ENCODE measurements at regions not wholly inside any gene's neighbourhood (a gene's known extent, or its start where the extent isn't known, plus 50 kb on each side); places are given as distances from the start of the nearest gene placed in this dataset.
"Not testable (repeated sequence)": the region's sequence is repeated elsewhere in the genome, so short reads cannot be mapped to it uniquely, and the experiment has no call there.

DNA sequence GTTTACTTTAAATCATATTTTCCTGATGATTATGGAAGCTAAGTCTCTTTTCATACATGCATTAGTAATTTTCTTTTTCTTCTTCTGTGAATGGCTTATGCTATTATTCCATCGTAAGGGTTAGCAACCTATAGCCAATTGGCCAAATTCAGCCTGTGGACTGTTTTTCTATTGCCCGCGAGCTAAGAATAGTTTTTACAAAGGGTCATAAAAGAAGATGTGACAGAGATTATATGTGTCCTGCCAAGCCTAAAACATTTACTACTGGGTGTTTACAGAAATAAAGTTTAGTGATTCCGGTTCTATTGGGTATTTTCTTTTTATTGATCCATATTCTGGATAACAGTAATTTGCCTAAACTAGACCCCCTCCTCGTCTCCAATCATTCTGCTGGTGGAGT lies 268.8 kb upstream of the DIO3 start:
- no peak for DNase-seq

DNA sequence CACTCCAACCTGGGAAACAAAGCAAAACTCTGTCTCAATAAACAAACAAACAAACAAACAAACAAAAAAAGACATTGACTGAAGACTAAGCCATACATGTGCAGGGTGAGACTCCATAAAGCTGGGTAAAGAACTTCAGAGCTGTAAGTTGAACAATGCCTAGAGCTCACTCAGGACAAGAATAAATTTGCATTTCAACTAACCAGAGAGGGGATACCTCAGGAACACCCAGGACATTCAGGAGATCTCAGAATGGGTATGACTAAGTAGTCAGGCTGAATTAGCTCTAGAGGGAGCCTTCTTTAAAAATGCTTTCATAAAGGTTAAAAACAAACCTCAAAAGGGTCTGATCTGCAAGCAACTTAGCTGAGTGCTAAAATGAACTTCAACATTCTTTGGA lies 267.7 kb upstream of the DIO3 start:
- no peak for DNase-seq

DNA sequence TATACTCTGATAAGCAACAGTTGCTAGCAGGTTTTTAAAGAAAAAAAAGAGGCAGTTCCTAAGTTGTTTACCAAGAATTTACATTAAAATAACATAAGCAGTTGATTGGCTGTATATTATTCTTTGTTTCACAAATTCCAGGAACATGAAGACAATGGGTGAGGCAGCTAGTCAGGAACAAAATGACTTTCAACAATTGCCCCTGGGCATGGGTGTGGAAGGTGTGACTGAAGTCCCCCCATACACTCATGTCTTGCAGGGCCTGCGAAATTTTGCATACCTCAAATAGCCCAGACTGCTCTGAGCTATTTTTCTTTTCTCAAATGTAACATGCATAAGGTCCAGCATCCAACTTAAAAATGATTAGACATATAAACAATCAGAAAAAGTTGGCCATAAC lies 267.2 kb upstream of the DIO3 start:
- DNase-seq, result no peak

DNA sequence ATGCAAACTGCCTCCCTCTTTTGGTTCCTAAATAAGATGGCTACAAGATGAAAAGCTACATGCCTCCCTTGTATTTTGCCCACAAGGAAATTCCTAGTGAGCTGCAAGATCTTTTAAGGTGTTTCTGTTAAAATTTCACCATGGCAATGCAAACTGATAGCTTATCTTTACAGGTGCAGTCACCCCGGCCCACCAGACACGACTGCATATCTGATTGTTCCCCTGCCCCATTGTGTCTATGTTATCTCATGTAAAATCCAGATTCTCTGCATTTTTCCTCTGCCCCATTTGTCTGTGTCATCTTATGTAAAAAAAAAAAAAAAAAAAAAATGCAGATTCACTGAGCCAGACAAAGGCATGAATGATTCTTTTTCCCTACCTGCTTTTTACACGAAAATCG lies 261.5 kb upstream of the DIO3 start:
- not testable (repeated sequence) for DNase-seq

DNA sequence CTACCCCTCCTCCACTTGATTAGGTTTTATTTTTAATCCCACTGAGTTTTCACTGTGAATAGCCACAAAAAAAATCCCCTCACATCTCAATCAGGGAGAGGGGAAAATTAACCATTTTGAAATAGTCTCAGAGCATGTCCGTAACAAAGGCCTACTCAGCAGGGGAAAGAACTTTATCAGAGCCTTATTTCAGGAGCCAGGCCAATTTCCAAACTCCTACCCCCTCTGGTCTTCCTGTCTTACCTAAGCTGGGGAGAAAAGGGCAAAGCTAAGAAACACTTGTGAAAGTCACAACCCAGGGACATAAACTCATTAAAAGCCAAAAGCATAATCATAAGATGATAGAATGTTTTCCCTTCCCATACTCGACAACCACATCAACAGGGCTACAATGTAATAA lies 260.3 kb upstream of the DIO3 start:
- no peak for DNase-seq

DNA sequence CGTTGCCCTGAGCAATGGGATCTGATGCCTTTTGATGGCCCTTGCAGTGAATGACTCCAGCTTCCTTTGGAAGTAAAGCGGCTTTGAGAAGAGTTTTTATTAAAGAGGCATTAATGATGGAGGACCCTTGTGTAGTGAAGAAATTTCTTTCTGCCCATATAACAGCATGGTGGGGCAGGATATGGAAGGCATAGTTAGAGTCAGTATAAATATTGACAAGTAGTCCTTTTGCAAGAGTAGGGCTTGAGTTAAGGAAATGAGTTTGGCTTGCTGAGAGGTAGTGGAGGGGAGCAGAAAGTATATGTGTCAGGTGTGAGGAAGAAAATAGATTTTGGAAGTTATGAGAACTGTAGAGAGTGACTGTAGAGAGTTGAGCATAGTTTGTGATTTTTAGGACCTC lies 254.1 kb upstream of the DIO3 start:
- not testable (repeated sequence) for DNase-seq

DNA sequence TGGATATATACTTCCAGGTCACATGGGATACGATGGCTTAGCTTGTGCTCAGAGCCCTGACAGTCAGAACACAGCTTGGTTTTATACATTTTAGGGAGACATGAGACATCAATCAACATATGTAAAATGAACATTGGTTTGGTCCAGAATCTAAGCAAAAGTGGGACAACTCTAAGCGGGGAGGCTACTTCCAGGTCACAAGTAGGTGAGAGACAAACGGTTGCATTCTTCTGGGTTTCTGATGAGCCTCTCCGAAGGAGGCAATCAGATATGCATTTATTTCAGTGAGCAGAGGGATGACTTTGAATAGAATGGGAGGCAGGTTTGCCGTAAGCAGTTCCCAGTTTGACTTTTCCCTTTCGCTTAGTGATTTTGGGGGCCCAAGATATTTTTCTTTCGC lies 250.1 kb upstream of the DIO3 start:
- not testable (repeated sequence) for DNase-seq

DNA sequence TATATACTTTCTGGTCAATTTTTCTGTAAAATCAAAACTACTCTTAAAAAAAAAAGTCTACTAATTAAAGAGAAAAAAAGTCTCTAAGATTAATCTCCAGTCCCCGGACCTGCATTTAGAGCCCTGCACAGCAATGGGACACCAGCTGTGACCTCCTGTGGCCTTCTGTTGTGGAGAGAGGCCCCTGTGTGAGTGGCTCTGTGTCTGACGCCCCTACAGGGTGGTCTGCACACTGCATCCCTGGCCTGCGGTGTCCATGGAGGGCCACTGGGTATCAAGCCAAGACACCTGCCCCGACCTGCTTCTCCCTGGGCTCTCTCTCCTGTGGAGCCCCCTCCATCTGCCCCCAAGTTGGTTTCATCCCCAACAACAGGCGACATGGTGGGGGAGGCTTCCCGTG lies 248.0 kb upstream of the DIO3 start:
- DNase-seq, result no peak

DNA sequence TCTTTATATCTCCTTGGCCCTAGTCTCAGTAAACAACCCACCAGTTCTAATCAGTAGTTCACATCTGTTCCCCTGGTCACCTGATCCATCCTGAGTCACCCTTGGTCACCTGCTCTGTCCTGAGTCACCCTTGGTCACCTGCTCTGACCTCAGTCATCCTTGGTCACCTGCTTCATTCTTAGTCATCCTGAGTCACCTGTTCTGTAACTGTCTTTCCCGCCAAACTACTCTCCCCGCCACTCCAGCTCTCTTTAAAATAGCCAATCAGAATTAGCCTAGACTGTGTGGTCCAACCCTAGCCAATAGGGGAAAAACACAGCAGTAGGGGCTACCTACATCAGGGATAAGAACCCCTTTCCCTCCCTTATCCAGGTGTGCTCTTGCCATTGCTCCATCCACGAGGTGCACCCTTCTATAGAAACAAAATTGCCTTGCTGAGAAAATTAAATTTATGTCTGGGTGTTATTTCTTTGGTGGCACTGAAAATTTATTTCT lies 245.4 kb upstream of the DIO3 start:
- no peak for DNase-seq

DNA sequence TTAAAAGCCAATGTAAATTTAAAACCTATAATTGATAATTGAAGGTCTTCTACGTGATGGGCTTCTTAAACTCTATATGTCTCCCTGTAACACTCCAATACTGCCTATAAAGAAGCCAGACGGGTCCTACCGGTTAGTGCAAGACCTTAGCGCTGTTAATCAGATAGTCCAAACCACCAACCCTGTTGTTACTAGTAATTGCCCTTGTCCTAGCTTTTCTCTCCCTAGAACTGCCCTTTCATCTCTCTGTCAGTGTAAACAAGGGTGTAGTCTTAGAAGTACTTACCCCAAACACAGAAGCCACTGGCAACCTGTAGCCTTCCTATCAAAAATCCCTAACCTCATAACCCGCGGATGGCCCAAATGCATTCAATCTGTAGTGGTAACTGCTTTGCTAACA lies 243.0 kb upstream of the DIO3 start:
- no peak for DNase-seq

DNA sequence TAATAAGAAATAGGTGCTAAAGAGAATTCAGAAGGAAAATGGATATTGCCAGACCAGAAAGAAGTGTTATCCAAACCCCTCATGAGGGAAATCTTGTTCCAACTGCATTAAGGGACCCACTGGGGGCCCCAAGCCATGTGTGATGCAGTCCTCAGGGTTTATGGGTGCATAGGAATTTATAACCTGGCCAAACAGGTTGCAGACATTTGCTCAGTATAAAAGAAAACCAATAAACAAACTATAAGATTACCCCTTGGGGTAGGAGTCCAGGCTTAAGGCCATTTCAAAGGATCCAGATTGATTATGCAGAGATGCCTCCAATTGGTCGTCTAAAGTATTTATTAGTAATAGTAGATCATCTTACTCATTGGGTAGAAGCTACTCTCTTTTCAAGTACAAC lies 240.9 kb upstream of the DIO3 start:
- DNase-seq, result no peak

DNA sequence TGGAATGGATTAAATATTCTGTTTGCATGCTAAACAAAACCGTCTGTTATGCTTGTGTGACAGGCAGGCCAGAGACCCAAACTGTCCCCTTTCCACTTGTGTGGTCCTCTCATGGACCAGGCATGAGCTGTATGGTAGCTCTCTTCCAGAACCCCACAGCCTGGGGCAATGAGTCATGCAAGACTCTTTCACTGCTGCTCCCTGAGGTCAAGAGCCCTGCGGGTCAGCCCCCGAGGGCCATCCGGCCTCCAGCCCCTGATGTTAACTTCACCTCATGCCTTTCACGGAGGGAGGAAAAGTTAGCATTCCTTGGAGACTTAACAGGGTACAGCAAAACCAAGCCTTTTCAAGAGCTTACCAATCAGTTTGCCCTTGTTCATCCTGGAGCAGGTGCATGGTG lies 239.1 kb upstream of the DIO3 start:
- DNase-seq, result no peak

DNA sequence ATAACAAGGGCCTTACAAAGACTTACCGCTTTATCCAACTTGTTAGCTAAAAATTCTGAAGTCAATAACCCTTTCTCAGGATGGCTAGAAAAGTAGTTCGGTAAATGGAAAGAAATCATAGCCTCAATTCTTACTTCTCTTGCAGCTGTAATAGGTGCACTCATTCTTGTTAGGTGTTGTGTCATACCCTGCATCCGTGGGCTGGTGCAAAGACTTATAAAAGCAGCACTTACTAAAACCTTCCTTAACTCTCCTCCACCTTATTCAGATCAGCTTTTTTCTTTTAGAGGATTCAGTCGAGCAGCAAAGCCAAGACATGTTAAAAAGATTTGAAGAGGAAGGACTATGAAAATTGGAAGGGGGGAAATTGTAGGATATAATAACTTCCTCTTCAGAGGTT lies 238.2 kb upstream of the DIO3 start:
- no peak for DNase-seq

DNA sequence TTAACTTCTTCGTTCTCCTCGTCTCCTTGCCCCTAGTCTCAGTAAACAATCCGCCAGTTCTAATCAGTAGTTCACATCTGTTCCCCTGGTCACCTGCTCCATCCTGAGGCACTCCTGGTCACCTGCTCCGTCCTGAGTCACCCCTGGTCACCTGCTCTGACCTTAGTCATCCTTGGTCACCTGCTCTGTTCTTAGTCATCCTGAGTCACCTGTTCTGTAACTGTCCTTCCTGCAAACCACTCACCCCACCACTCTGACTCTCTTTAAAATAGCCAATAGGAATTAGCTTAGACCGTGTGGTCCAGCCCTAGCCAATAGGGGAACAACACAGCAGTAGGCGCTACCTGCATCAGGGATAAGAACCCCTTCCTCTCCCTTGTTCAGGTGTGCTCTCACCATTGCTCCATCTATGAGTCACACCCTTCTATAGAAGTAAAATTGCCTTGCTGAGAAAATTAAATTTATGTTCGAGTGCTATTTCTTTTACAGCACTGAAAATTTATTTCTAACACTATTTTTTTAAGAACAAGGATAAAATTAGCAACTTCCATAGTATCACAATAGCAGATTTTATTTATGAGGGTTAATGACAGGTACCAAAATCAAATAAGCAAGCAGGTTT lies 237.6 kb upstream of the DIO3 start:
- DNase-seq, result not testable (repeated sequence)

DNA sequence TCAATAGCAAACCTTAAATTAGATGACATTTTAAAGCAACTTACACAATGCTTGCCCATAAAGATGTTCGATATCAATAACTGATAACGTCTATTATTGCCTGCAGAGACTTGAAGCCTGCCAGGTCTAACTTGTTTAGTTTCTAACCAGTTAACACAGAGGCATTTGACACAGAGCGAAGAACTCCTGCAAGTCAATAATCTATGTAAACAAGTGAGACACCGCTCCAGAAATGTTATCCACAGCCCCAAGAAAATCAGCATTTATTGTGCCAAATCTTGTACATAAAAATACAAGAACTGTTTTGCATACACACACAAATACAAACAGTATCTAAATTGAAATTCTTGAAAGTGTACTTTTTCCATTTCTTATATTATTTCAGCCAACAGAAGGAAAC lies 236.0 kb upstream of the DIO3 start:
- DNase-seq, result no peak

DNA sequence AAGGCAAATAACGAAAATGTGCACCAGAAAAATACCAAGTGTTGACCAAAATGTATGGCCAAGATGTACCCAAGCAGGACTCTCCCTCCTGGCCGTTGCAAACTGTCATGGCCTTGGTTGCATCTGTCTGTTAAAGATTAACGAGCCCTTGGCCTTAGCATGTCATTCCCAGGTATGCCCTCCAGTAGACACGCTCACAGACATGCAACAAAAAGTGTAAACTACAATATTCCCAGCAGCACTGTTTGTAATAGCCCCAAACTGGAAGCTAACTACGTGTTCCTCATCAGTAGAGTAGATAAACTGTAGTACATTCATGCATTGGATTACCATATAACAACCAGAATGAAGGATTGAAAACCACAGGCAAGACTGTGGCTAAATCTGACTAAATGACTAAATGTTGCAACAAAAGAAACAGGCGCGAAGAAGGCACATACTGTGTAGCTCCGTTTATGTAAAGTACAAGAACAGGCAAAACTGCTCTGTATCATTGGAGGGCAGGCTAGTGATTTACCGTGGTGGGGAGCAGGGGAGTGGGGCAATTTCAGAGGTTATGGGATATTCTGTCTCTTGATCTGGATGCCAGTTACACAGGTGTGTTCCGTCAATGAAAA lies 232.8 kb upstream of the DIO3 start:
- DNase-seq, result no peak

DNA sequence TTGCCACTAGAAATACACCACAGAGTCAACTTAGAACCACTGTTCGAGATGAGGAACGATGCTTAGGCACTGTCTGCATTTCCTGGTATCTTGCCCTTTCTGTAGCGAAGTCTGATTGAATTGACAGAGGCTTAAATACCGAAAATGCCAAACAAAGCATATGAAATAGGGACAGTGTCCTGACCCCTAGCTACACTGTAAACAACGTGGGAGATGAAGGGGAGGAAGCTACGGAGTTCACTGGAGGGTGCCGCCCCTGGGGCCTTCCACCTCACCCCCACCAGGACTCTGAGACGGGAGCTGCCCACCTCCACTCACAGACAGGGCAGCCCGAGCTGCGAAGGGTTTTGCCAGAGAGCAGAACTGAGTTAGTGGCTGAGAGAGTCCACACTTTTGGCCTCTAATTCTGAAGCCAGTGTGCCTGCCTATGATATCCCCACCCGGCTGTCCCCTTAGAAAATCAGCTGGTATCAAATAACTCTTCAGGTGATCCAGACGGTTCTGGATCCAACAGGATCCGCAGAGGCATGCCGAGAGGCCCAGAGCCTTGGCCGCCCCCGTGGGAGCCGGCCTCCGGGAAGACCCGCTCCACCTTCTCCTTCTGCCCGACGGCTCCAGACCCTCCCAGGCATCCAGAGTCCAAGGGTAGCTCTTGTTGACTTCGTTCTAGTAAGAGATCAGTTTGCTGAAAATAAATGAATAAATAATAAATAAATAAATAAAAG lies 230.7 kb upstream of the DIO3 start:
- DNase-seq, result no peak

DNA sequence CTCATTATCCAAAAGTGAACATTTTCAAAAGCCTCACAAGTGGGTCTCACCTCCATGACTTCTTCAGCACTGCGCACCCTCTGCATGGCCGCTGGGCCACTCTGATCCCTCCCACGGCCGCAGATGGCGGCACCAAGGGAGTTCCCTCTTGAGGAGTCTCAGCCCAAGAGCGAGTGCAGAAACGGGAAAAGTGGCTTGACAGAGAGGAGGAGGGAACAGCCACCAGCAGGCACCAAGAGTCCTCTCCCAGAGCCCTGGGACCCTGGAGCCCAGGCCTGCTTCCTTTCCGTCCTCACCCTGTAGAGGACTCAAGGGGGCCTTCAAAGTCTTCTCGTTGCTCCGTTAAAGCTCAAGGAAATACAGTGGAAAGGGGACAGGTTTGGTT lies 230.2 kb upstream of the DIO3 start:
- DNase-seq, result no peak

DNA sequence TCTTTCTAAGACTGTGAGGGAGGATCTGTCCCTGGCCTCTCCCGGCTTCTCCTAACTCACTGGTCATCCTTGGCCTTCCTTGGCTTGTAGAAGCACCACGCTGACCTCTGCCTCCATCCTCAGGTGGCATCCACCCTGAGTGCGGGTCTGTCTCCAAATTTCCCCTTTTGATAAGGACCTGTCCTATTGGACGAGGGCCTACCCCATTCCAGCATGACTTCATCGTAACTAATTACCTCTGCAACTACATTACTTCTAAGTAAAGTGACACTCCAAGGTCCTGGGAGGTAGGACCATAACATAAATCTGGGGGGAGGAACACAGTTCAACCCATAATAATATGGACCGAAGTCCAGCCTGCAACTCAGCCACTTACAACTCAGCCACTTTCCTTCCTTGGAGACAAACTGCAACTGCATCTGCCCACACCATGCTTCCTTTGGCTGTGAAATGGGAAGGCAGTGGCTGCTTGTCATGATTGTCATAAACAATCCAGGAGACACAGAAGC lies 229.6 kb upstream of the DIO3 start:
- no peak for DNase-seq

DNA sequence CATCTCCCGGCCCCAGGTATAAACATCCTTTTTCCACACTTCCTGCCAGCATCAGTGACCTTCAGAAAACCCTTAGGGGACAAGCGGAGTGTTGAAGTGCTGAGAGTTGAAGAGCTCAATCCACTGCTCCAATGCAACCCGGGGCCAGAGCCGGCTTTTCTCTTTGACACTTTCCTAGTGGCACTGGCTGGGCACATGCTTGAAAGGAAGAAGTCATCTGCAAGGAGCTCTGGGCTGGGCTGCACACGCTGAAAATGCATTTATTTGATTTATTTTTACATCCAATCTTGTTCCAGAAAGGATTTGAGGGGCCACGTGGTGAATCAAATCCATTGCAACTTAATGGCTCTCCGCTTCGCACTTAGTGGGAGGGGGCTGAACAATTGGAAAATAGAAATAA lies 229.0 kb upstream of the DIO3 start:
- no peak for DNase-seq

DNA sequence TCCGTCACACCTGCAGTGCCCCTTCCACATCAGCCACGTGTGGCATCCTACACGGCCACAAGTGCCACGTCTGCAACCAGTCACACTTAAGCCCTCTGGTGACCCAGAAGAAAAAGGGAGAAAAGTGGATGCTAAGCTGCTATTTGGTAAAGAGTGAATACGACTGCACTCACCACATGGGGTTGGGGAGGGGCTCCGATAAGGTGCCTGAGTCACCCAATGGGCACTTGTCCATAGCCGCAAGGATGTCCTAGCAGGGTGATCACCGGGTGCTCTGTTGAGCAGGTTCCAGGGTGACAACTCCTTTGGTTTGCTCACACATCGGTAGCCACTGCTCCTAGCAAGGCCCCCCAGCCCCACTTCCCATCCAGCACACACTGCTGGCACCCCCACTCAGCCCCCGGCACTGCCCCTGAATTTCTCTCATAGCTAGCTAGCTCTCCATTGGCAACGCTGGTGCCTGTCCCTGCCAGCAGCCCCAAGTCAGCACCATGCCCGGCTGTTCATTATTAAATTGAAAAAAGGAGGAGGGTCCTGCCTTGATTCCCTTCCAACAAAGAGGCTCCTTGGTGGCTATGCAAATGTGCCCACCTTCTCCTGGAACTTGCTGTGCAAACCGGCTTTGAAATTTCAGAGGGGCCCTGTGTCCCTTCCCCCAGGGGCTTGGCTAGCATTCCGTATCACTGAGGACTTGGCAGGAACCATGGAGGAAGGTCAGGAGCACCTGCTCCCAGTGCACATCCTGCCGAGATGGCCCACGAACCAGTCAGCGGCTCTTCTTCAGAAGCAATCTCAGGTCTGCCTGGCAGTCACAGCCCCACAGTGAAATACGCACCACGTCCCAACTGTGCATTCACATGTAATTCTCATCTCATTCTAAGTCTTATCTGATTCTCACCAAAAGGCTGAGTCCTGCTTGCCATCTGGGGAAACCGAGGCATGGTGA lies 227.7 kb upstream of the DIO3 start:
- no peak for DNase-seq

DNA sequence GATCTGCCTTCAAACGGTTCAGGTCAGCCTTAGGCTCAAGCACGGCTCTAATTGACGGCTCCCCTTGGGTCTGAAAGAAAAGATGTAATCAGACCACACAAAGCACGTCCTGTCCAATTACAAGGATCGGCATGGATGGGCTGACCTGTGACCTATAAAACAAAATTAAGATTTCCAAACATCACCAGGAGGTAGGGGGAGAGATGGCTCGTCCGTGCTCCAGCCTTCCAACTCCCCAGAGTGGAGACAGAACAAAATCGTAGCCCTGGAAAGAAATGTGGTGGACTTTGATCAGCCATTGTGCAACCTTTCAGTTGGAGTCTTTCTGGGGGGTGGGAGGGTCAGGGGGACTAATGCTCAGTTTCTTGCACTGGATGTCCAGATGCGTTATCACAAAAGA lies 226.6 kb upstream of the DIO3 start:
- DNase-seq, result no peak

DNA sequence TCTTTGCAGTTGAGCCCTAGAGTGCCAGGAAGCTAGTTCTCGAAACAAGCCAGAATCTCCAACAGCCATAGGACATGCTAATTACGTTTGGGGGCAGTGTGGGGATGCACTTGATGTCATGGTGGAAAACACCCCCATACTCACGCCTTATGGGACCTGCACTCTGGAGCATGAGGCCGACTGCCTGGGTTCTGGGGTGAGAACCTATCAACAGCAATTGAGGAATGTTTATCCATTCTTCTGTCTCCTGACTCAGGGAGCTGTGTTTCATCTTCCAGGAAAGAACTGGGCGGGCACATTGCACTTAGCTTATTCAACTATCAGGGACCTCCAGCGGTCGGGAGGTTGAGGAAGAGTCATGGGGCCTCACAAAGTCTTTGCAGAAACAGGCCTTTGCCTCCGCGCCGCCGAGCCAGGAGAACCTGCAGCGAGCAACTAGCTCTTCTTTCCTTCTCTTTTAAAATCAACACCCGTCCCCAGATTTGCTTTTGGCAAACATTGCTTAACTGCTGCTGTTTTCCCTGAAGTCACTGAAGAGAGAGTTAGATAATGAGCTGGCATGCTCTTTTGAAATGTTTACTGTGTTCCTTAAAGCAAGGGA lies 226.1 kb upstream of the DIO3 start:
- no peak for DNase-seq

Data from cerebellar nuclear complex (tissue), 1 donor.